Progenitor cell of endocrine pancreas (in vitro differentiated cells): ENCODE measurements at regions not wholly inside any gene's neighbourhood (a gene's known extent, or its start where the extent isn't known, plus 50 kb on each side); places are given as distances from the start of the nearest gene placed in this dataset.
A peak's percentile ranks its signal among the peaks of the same experiment; 100 is the strongest.

ENCODE experiments used
- DNase-seq: peaks from one replicate; pipeline ENCODE4 v3.0.0; 2021; ENCODE audit warnings: low spot score; ENCODE audit not compliant: unreplicated experiment
- H3K27ac Mint-ChIP-seq: 2 replicates; pipeline ENCODE4 v1.8.0; 2021; ENCODE audit warnings: mild to moderate bottlenecking, moderate library complexity, mixed read lengths
- H3K27me3 Mint-ChIP-seq: 2 replicates; pipeline ENCODE4 v1.8.0; 2021; ENCODE audit warnings: mixed read lengths
- H3K36me3 Mint-ChIP-seq: 2 replicates; pipeline ENCODE4 v1.8.0; 2022; ENCODE audit warnings: mixed read lengths; ENCODE audit not compliant: insufficient read depth
- H3K4me1 Mint-ChIP-seq: 2 replicates; pipeline ENCODE4 v1.8.0; 2021; ENCODE audit warnings: low read depth, mixed read lengths
- H3K4me3 Mint-ChIP-seq: 2 replicates; pipeline ENCODE4 v1.8.0; 2021; ENCODE audit warnings: low read depth, mild to moderate bottlenecking, moderate library complexity, mixed read lengths
- H3K9me3 Mint-ChIP-seq: 2 replicates; pipeline ENCODE4 v1.8.0; 2021; ENCODE audit warnings: low read depth, mixed read lengths
- CTCF ChIP-seq: fragments of 200-600 bp; sonication (generic); IDR thresholded peaks from one replicate; pipeline ENCODE4 v1.5.0; 2021; ENCODE audit warnings: antibody characterized with exemption, mild to moderate bottlenecking; ENCODE audit not compliant: unreplicated experiment

- TF ChIP-seq CTCF, result no peak
- no peaks in the 10 kb centered on the region for H3K36me3 Mint-ChIP-seq
- H3K4me1 Mint-ChIP-seq, result peaks cover 5% of the 10 kb centered on the region
- H3K9me3 Mint-ChIP-seq, result peaks cover 8% of the 10 kb centered on the region
- H3K27me3 Mint-ChIP-seq, result peaks cover 4% of the 10 kb centered on the region
- no peak overlapping the region for H3K4me3 Mint-ChIP-seq
- no peak overlapping the region for H3K27ac Mint-ChIP-seq
- DNase-seq, result no peak
These were observed 70.0 kb upstream of the BCAR3 start for GRCh38 chr1:93751377-93752250.

DNA sequence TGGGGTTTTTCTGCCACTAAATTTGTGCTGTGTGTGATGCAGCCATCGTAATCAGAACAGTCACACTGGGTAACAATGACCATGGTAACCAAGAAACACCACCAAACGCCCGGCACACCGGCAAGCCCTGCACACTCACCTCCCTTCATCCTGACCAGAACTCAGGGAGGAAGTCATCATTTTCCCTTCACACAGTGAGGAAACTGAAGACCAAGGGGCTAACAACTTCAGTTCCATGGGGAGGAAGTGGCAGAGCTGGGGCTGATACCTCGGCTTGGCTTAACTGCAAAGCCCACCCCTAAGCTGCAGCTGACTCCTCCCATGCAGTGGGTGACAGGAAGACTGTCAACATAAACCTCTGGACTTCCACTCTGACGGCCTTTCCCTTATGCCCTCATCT is 69.3 kb upstream of the BCAR3 start:
- Mint-ChIP-seq H3K36me3 (no peaks in the 10 kb centered on the region), H3K4me3 (no peak overlapping the region), H3K4me1 (peaks cover 5% of the 10 kb centered on the region), H3K27ac (no peak overlapping the region), H3K27me3 (peaks cover 5% of the 10 kb centered on the region), H3K9me3 (peaks cover 11% of the 10 kb centered on the region)
- no peak for DNase-seq
- TF ChIP-seq CTCF, result no peak

GRCh38 chr1:93749894-93750301 is 68.3 kb upstream of the BCAR3 start:
- Mint-ChIP-seq H3K36me3 (no peaks in the 10 kb centered on the region), H3K9me3 (peaks cover 11% of the 10 kb centered on the region), H3K4me3 (no peak overlapping the region), H3K4me1 (peaks cover 5% of the 10 kb centered on the region), H3K27me3 (peaks cover 10% of the 10 kb centered on the region), H3K27ac (no peak overlapping the region)
- peak; percentile 22 for TF ChIP-seq CTCF
- DNase-seq, result no peak

GRCh38 chr1:93749487-93749886 is 67.8 kb upstream of the BCAR3 start:
- no peak for TF ChIP-seq CTCF
- Mint-ChIP-seq H3K4me1 (peaks cover 5% of the 10 kb centered on the region), H3K27ac (no peak overlapping the region), H3K9me3 (peaks cover 11% of the 10 kb centered on the region), H3K4me3 (no peak overlapping the region), H3K27me3 (peaks cover 10% of the 10 kb centered on the region), H3K36me3 (no peaks in the 10 kb centered on the region)
- no peak for DNase-seq

- Mint-ChIP-seq H3K4me1 (peaks cover 5% of the 10 kb centered on the region), H3K27me3 (peaks cover 10% of the 10 kb centered on the region), H3K36me3 (no peaks in the 10 kb centered on the region), H3K4me3 (no peak overlapping the region), H3K27ac (no peak overlapping the region), H3K9me3 (peaks cover 11% of the 10 kb centered on the region)
- no peak for DNase-seq
- TF ChIP-seq CTCF, result no peak
These were observed 64.6 kb upstream of the BCAR3 start for GRCh38 chr1:93746021-93746812.
